GM23338 (cell line): ENCODE measurements at regions not wholly inside any gene's neighbourhood (a gene's known extent, or its start where the extent isn't known, plus 50 kb on each side); places are given as distances from the start of the nearest gene placed in this dataset.

Source experiments
- ATAC-seq: fragments of 200-7000 bp; cut with Tn5 transposase; 3 replicates; pipeline ENCODE4 v1.9.1; 2020
- DNase-seq: peaks from one replicate; pipeline ENCODE4 v3.0.0-alpha.2; 2015; ENCODE audit warnings: low spot score
- H2AFZ ChIP-seq: fragments of 200-600 bp; sonication (generic); 2 replicates; pipeline ENCODE4 v1.8.0; 2016; ENCODE audit warnings: antibody characterized with exemption, mild to moderate bottlenecking, moderate library complexity
- H3F3A ChIP-seq: fragments of 200-600 bp; sonication (generic); replicated peaks from 2 replicates; pipeline ENCODE4 v1.8.0; 2017; ENCODE audit warnings: antibody characterized with exemption, mixed run types, low read depth
- H3K27ac ChIP-seq: fragments of 200-600 bp; sonication (generic); 2 replicates; pipeline ENCODE4 v1.6.1; 2016; ENCODE audit warnings: low read depth
- H3K27me3 ChIP-seq: fragments of 200-600 bp; sonication (generic); 2 replicates; pipeline ENCODE4 v1.8.0; 2016; ENCODE audit warnings: mild to moderate bottlenecking, mixed run types, moderate library complexity; ENCODE audit not compliant: insufficient read depth
- H3K36me3 ChIP-seq: fragments of 200-600 bp; sonication (generic); 2 replicates; pipeline ENCODE4 v1.8.0; 2016; ENCODE audit warnings: mild to moderate bottlenecking; ENCODE audit not compliant: insufficient read depth
- H3K4me1 ChIP-seq: fragments of 200-600 bp; sonication (generic); 2 replicates; pipeline ENCODE4 v1.8.0; 2016; ENCODE audit warnings: mild to moderate bottlenecking, moderate library complexity; ENCODE audit not compliant: insufficient read depth
- H3K4me2 ChIP-seq: fragments of 200-600 bp; sonication (generic); 2 replicates; pipeline ENCODE4 v1.7.1; 2017; ENCODE audit warnings: mixed run types
- H3K4me3 ChIP-seq: fragments of 200-600 bp; sonication (generic); 2 replicates; pipeline ENCODE4 v1.6.1; 2016; ENCODE audit warnings: mixed run types
- H3K79me2 ChIP-seq: fragments of 200-600 bp; sonication (generic); replicated peaks from 2 replicates; pipeline ENCODE4 v1.8.0; 2017; ENCODE audit warnings: mild to moderate bottlenecking; ENCODE audit not compliant: insufficient read depth
- H3K9me2 ChIP-seq: fragments of 200-600 bp; sonication (generic); 2 replicates; pipeline ENCODE4 v1.8.0; 2017; ENCODE audit not compliant: insufficient read depth
- H4K20me1 ChIP-seq: fragments of 200-600 bp; sonication (generic); replicated peaks from 2 replicates; pipeline ENCODE4 v1.8.0; 2017; ENCODE audit warnings: mild to moderate bottlenecking; ENCODE audit not compliant: insufficient read depth
- H3K27ac Mint-ChIP-seq: 2 replicates; pipeline ENCODE4 v1.8.0; 2020; ENCODE audit warnings: inconsistent platforms, mild to moderate bottlenecking, moderate library complexity, mixed read lengths
- H3K27me3 Mint-ChIP-seq: 3 replicates; pipeline ENCODE4 v1.8.0; 2022; ENCODE audit warnings: low read depth, mild to moderate bottlenecking, moderate library complexity, mixed read lengths, inconsistent platforms; ENCODE audit not compliant: insufficient read depth, poor library complexity
- H3K36me3 Mint-ChIP-seq: 3 replicates; pipeline ENCODE4 v1.8.0; 2021; ENCODE audit warnings: low read depth, mild to moderate bottlenecking, inconsistent platforms, moderate library complexity, mixed read lengths
- H3K4me1 Mint-ChIP-seq: 3 replicates; pipeline ENCODE4 v1.8.0; 2020; ENCODE audit warnings: mild to moderate bottlenecking, inconsistent platforms, mixed read lengths
- H3K4me3 Mint-ChIP-seq: 3 replicates; pipeline ENCODE4 v1.8.0; 2021; ENCODE audit warnings: moderate library complexity, mild to moderate bottlenecking, inconsistent platforms, mixed read lengths
- H3K9me3 Mint-ChIP-seq: 3 replicates; pipeline ENCODE4 v1.8.0; 2020; ENCODE audit warnings: moderate library complexity, mild to moderate bottlenecking, inconsistent platforms, mixed read lengths
- CREB1 ChIP-seq: fragments of 250-450 bp; sonication (Bioruptor Pico); IDR thresholded peaks from 2 replicates; pipeline ENCODE4 v1.5.0; 2020; ENCODE audit warnings: low read depth, mild to moderate bottlenecking, moderate library complexity
- EZH2 ChIP-seq: fragments of 200-600 bp; sonication (generic); IDR thresholded peaks from one replicate; pipeline ENCODE4 v1.8.0; 2017; ENCODE audit warnings: antibody characterized with exemption, mild to moderate bottlenecking, low read depth; ENCODE audit not compliant: unreplicated experiment
- EZH2phosphoT487 ChIP-seq: fragments of 200-600 bp; sonication (generic); IDR thresholded peaks from one replicate; pipeline ENCODE4 v1.8.1; 2018; ENCODE audit warnings: antibody characterized with exemption; ENCODE audit not compliant: unreplicated experiment
- JUNB ChIP-seq: IDR thresholded peaks from one replicate; pipeline ENCODE4 v1.6.1; 2016; ENCODE audit warnings: antibody characterized with exemption; ENCODE audit not compliant: unreplicated experiment
- NANOG ChIP-seq: IDR thresholded peaks from 2 replicates; pipeline ENCODE4 v1.6.1; 2016; ENCODE audit warnings: antibody characterized with exemption, borderline replicate concordance
- POLR2AphosphoS5 ChIP-seq: IDR thresholded peaks from 2 replicates; pipeline ENCODE4 v1.6.1; 2016; ENCODE audit warnings: antibody characterized with exemption, low read depth
- STAT1 ChIP-seq: IDR thresholded peaks from one replicate; pipeline ENCODE4 v1.6.1; 2016; ENCODE audit warnings: antibody characterized with exemption; ENCODE audit not compliant: unreplicated experiment
- ZNF114 ChIP-seq: fragments of 250-450 bp; sonication (Bioruptor Pico); IDR thresholded peaks from 2 replicates; pipeline ENCODE4 v1.5.0; 2020; ENCODE audit warnings: mild to moderate bottlenecking, moderate library complexity
- ZNF331 ChIP-seq: fragments of 250-450 bp; sonication (Bioruptor Pico); IDR thresholded peaks from 2 replicates; pipeline ENCODE4 v1.5.0; 2020; ENCODE audit warnings: low read depth, mild to moderate bottlenecking, moderate library complexity
- TF ChIP-seq, protein P1 (sequence below): IDR thresholded peaks from one replicate; pipeline ENCODE4 v1.6.1; 2018; ENCODE audit warnings: antibody characterized with exemption; ENCODE audit not compliant: unreplicated experiment
- TF ChIP-seq, protein P2 (sequence below), 2 experiments: fragments of 200-600 bp in 1 of 2; sonication (generic) in 1 of 2; conservative IDR thresholded peaks; 2 replicates each; pipeline versions ENCODE4 v1.5.1 to v1.6.1; 2016 to 2017; ENCODE audit warnings: antibody characterized with exemption in 2 of 2, low read depth in 2 of 2, mild to moderate bottlenecking in 2 of 2, moderate library complexity in 1 of 2
- TF ChIP-seq, protein P3 (sequence below): fragments of 250-450 bp; sonication (Bioruptor Pico); IDR thresholded peaks from 2 replicates; pipeline ENCODE4 v1.5.0; 2020; ENCODE audit warnings: mild to moderate bottlenecking, moderate library complexity

DNA sequence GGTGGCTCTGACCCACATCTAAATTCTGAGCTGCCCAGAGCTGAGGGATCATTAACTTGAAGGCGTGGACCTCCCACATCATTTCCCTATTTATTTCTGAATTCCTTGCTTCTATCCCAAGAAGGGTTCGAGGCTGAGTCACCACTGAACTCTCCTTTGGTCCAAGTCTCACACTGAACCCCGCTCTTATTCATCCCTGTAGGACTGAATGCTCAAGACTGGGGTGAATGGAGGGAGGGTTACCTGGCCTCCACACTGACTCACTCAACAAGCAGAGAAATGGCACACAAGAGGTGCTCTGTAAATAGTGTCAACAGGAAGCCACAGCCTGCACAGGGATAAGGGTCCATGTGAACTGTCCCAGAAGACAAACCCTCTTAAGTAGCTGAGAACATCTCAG is 79.1 kb upstream of the FSTL4 start (continued):
- no peak for TF ChIP-seq NANOG
- no peak for TF ChIP-seq POLR2AphosphoS5
- TF ChIP-seq ZNF331: no peak
- TF ChIP-seq, protein P1, sequence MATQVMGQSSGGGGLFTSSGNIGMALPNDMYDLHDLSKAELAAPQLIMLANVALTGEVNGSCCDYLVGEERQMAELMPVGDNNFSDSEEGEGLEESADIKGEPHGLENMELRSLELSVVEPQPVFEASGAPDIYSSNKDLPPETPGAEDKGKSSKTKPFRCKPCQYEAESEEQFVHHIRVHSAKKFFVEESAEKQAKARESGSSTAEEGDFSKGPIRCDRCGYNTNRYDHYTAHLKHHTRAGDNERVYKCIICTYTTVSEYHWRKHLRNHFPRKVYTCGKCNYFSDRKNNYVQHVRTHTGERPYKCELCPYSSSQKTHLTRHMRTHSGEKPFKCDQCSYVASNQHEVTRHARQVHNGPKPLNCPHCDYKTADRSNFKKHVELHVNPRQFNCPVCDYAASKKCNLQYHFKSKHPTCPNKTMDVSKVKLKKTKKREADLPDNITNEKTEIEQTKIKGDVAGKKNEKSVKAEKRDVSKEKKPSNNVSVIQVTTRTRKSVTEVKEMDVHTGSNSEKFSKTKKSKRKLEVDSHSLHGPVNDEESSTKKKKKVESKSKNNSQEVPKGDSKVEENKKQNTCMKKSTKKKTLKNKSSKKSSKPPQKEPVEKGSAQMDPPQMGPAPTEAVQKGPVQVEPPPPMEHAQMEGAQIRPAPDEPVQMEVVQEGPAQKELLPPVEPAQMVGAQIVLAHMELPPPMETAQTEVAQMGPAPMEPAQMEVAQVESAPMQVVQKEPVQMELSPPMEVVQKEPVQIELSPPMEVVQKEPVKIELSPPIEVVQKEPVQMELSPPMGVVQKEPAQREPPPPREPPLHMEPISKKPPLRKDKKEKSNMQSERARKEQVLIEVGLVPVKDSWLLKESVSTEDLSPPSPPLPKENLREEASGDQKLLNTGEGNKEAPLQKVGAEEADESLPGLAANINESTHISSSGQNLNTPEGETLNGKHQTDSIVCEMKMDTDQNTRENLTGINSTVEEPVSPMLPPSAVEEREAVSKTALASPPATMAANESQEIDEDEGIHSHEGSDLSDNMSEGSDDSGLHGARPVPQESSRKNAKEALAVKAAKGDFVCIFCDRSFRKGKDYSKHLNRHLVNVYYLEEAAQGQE: no peak
- no peak for TF ChIP-seq ZNF114 (CRISPR knock-in tag)
- TF ChIP-seq STAT1: no peak
- no peak for TF ChIP-seq EZH2phosphoT487
- no peak for TF ChIP-seq EZH2
- TF ChIP-seq, protein P2, sequence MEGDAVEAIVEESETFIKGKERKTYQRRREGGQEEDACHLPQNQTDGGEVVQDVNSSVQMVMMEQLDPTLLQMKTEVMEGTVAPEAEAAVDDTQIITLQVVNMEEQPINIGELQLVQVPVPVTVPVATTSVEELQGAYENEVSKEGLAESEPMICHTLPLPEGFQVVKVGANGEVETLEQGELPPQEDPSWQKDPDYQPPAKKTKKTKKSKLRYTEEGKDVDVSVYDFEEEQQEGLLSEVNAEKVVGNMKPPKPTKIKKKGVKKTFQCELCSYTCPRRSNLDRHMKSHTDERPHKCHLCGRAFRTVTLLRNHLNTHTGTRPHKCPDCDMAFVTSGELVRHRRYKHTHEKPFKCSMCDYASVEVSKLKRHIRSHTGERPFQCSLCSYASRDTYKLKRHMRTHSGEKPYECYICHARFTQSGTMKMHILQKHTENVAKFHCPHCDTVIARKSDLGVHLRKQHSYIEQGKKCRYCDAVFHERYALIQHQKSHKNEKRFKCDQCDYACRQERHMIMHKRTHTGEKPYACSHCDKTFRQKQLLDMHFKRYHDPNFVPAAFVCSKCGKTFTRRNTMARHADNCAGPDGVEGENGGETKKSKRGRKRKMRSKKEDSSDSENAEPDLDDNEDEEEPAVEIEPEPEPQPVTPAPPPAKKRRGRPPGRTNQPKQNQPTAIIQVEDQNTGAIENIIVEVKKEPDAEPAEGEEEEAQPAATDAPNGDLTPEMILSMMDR (conservative IDR thresholded peaks at IDR 0.05; ENCODE audit: low read depth in 2 of 2): no peak

DNA sequence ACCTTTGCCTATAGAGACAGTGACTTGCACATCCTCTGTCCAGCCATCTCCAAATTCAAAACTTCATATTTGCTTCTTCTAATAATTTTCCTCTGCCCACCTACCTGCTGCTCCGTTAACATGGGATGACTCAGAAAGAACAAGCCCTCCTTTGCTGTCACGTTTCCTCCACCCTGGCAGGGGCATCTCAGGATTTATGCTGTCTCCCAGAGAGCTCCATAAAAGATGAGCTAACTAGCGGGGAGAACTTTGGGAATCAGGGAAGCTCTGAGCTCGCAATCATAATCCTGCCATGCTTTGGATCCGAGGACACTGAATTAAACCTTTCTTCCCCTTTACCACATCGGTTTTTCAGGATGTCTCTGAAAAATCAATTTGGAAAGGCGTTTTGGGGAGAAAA is 78.4 kb upstream of the FSTL4 start:
- H3K4me2 ChIP-seq: no peak overlapping the region
- Mint-ChIP-seq H3K27ac (no peak overlapping the region; the same call in 1 of the 2 replicates), H3K9me3 (no peaks in the 10 kb centered on the region; the same call in 2 of the 3 replicates), H3K36me3 (no peaks in the 10 kb centered on the region), H3K27me3 (no peaks in the 10 kb centered on the region), H3K4me1 (no peaks in the 10 kb centered on the region), H3K4me3 (no peak overlapping the region)
- no peaks in the 10 kb centered on the region for H3K79me2 ChIP-seq
- 0 out of 2 replicates have a peak, but pooled peaks cover 9% of the 10 kb centered on the region for H3K9me2 ChIP-seq
- H3K4me3 ChIP-seq: no peak overlapping the region
- no peaks in the 10 kb centered on the region for H4K20me1 ChIP-seq
- no peaks in the 10 kb centered on the region for H3K36me3 ChIP-seq
- DNase-seq (no peak), ATAC-seq (no peak)
- H3K27me3 ChIP-seq: no peaks in the 10 kb centered on the region
- H3F3A ChIP-seq: no peaks in the 10 kb centered on the region
- H3K27ac ChIP-seq: no peak overlapping the region
- H2AFZ ChIP-seq: no peak overlapping the region
- H3K4me1 ChIP-seq: no peaks in the 10 kb centered on the region
- TF ChIP-seq POLR2AphosphoS5 (no peak), EZH2phosphoT487 (no peak), ZNF331 (no peak), STAT1 (no peak), ZNF114 (CRISPR knock-in tag) (no peak), JUNB (no peak), CREB1 (CRISPR knock-in tag) (no peak), NANOG (no peak)
- TF ChIP-seq, protein P3, sequence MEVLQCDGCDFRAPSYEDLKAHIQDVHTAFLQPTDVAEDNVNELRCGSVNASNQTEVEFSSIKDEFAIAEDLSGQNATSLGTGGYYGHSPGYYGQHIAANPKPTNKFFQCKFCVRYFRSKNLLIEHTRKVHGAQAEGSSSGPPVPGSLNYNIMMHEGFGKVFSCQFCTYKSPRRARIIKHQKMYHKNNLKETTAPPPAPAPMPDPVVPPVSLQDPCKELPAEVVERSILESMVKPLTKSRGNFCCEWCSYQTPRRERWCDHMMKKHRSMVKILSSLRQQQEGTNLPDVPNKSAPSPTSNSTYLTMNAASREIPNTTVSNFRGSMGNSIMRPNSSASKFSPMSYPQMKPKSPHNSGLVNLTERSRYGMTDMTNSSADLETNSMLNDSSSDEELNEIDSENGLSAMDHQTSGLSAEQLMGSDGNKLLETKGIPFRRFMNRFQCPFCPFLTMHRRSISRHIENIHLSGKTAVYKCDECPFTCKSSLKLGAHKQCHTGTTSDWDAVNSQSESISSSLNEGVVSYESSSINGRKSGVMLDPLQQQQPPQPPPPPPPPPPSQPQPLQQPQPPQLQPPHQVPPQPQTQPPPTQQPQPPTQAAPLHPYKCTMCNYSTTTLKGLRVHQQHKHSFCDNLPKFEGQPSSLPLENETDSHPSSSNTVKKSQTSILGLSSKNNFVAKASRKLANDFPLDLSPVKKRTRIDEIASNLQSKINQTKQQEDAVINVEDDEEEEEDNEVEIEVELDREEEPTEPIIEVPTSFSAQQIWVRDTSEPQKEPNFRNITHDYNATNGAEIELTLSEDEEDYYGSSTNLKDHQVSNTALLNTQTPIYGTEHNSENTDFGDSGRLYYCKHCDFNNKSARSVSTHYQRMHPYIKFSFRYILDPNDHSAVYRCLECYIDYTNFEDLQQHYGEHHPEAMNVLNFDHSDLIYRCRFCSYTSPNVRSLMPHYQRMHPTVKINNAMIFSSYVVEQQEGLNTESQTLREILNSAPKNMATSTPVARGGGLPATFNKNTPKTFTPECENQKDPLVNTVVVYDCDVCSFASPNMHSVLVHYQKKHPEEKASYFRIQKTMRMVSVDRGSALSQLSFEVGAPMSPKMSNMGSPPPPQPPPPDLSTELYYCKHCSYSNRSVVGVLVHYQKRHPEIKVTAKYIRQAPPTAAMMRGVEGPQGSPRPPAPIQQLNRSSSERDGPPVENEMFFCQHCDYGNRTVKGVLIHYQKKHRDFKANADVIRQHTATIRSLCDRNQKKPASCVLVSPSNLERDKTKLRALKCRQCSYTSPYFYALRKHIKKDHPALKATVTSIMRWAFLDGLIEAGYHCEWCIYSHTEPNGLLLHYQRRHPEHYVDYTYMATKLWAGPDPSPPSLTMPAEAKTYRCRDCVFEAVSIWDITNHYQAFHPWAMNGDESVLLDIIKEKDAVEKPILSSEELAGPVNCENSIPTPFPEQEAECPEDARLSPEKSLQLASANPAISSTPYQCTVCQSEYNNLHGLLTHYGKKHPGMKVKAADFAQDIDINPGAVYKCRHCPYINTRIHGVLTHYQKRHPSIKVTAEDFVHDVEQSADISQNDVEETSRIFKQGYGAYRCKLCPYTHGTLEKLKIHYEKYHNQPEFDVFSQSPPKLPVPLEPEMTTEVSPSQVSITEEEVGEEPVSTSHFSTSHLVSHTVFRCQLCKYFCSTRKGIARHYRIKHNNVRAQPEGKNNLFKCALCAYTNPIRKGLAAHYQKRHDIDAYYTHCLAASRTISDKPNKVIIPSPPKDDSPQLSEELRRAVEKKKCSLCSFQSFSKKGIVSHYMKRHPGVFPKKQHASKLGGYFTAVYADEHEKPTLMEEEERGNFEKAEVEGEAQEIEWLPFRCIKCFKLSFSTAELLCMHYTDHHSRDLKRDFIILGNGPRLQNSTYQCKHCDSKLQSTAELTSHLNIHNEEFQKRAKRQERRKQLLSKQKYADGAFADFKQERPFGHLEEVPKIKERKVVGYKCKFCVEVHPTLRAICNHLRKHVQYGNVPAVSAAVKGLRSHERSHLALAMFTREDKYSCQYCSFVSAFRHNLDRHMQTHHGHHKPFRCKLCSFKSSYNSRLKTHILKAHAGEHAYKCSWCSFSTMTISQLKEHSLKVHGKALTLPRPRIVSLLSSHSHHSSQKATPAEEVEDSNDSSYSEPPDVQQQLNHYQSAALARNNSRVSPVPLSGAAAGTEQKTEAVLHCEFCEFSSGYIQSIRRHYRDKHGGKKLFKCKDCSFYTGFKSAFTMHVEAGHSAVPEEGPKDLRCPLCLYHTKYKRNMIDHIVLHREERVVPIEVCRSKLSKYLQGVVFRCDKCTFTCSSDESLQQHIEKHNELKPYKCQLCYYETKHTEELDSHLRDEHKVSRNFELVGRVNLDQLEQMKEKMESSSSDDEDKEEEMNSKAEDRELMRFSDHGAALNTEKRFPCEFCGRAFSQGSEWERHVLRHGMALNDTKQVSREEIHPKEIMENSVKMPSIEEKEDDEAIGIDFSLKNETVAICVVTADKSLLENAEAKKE (CRISPR knock-in tag): no peak
